ENCODE measurements at regions not wholly inside any gene's neighbourhood (a gene's known extent, or its start where the extent isn't known, plus 50 kb on each side); places are given as distances from the start of the nearest gene placed in this dataset.
"Not testable (repeated sequence)": the region's sequence is repeated elsewhere in the genome, so short reads cannot be mapped to it uniquely, and the experiment has no call there.

DNA sequence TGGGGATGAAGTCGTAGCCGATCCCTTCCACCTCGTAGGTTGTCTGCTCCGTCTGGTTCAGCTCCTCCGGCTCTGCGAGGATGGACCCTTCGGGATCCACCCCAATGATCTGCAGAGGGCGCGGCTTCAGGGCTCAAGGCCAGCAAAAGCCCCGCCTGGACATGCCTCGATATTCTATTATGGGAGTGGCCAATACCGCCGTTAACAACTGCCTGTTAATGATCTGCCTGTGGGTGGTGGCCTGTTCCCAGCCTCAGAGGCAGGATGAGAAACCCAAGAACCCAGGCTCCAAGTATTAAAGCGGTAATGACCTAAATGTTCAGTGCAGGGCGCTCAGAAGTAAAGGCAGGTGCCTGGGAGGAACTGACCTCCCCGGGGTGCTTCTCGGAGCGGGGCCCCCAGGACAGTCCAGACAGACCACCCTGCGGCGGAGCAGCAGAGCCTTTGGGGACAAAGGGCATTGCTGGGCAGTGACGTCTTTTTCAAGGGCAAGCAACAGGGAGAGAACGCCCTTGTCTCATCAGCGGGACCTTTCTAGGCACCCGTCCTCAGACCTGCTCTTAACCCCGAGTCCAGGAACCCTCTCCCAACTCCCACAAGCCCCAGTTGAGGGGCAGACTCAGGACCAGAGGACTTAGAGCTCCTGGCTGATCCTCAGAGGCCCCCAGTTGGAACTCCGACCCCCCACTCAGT is 4066.6 kb upstream of the TPTE start:
- TF ChIP-seq, protein P1, sequence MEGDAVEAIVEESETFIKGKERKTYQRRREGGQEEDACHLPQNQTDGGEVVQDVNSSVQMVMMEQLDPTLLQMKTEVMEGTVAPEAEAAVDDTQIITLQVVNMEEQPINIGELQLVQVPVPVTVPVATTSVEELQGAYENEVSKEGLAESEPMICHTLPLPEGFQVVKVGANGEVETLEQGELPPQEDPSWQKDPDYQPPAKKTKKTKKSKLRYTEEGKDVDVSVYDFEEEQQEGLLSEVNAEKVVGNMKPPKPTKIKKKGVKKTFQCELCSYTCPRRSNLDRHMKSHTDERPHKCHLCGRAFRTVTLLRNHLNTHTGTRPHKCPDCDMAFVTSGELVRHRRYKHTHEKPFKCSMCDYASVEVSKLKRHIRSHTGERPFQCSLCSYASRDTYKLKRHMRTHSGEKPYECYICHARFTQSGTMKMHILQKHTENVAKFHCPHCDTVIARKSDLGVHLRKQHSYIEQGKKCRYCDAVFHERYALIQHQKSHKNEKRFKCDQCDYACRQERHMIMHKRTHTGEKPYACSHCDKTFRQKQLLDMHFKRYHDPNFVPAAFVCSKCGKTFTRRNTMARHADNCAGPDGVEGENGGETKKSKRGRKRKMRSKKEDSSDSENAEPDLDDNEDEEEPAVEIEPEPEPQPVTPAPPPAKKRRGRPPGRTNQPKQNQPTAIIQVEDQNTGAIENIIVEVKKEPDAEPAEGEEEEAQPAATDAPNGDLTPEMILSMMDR (IDR thresholded peaks at IDR 0.05; ENCODE audit: insufficient read depth, low read depth, low read length): not testable (repeated sequence)
- TF ChIP-seq EZH2 (IDR thresholded peaks at IDR 0.05; ENCODE audit: insufficient read depth, low read length): not testable (repeated sequence)

Measured in astrocyte (in vitro differentiated cells and primary cell).